Stimulated activated naive CD4-positive, alpha-beta T cell treated with Interleukin-2 at 50 U/mL for 16 hours (primary cell): ENCODE measurements at regions not wholly inside any gene's neighbourhood (a gene's known extent, or its start where the extent isn't known, plus 50 kb on each side); places are given as distances from the start of the nearest gene placed in this dataset.
"Not testable (repeated sequence)": the region's sequence is repeated elsewhere in the genome, so short reads cannot be mapped to it uniquely, and the experiment has no call there.

Experiments used
- DNase-seq: peaks from one replicate; lab custom pipeline; 2025; lab: John Stamatoyannopoulos, UW

DNA sequence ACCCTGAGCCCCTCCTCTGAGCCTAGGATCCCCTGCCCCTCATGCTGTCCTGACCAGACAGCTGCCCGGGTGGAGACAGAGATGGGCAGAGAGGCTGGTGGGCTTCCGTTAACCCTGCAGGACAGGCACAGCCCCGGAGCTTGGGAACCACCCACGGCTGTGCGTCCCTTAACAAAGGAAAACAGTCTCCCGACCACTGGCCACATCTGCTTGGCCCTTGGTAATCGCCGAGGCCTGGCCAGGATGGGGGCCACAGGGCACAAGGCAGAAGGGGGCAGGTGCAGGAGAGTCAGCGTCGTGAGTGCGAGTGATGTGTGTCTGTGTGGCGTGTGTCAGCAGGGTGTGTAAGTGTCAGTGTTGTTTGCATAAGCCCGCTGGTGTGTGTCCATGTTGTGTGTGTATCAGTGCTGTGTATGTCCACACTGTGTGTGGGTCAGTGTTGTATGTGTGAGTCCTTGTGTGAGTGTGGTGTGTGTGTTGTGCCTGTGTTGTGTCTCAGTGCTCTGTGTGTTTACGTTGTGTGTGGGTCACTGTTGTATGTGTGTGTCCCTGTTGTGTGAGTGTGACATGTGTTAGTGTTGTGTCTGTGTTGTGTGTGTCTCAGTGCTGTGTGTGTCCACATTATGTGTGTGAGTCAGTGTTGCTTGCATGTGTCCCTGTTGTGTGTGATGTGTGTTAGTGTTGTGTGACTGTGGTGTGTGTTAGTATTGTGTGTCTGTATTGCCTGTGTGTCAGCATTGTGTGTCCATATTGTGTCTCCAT lies 369.5 kb downstream of the BRD1 start:
- no peak for DNase-seq

DNA sequence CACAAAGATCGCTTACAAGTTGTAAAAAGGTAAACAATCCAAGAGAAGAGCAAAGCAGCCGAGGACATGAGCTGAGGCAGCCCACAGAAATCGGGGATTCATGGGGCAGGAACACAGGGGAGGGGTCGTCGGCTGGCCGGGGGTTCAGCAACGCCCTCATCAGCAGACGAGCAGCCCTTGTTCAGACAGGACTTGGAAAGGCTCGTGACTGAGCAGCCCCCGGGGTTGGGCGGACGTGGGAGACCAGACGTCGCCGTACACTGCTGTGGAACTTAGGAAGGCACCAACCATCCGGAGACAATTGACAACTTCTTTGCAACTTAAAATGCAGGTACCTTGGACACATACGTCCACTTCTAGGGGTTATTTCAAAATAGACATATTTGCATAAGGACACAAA lies 370.5 kb downstream of the BRD1 start:
- no peak for DNase-seq

DNA sequence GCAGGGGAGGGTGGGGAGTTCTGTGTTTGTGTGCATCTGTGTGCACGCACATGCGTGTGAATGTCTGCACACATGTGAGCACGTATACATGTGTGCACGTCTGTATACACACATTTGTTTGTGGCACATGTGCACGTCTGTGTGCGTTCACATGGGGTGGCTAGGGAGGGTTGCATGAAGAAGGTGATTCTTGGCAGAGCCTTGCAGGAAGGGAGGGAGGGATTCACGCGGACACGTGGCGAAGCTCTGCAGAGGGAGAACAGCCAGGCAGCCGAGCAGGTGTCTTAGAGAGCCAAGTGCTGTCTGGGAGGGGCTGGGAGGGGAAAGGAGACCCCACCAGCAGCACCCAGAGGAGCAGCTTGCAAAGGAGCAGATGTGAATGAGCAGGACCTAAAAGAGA lies 372.1 kb downstream of the BRD1 start:
- no peak for DNase-seq

DNA sequence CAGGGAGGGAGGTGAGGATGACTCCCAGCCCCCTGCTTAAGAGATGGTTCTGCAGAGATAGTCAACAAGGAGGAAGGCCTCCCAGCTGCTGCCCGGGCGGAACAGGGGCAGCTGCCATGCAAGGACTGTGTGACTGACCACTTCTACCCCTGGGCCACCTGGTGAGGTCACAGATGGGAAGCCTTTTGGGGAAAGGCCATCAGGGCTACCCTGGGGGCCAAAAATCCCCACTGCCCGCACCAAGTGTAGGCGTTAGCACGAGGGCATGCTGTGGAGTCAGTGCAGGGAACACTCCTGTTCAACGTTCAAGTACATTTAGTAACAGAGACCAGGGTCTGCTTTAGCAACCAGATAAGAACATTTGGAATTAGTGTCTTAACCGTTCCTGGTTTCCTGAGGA lies 372.9 kb downstream of the BRD1 start:
- no peak for DNase-seq

DNA sequence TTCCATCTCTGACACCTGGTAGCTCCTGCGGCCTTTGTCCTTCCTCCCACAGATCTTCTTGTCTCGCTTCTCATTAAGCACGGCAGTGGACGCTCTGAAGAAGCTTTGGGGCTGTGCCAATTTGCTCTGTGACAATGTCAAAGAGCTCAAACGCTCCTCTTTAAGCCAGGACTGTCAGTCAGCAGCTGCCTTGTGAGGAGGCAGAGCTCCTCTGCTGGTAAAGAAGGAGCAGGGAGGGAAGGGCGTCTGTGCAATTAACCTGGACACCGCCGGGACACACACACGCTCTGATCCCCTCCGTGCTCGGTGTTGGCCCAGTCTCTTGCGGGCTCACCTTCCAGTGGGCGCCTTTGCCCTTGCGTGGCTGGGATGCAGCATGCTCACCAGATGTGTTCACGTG lies 373.9 kb downstream of the BRD1 start:
- no peak for DNase-seq

DNA sequence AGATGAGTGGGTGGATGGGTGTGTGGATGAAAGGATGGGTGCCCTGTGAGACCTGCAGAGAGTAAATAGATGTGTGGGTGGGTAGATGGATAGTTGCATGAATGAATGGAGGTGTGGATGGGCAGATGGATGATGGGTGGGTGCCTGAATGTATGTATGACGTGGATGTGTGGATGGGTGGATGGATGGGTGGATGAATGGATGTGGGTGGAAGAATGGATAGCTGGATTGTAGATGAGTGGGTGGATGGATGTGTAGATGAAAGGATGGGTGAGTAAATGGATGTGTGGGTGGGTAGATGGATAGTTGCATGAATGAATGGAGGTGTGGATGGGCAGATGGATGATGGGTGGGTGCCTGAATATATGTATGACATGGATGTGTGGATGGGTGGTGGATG lies 374.7 kb downstream of the BRD1 start:
- not testable (repeated sequence) for DNase-seq

DNA sequence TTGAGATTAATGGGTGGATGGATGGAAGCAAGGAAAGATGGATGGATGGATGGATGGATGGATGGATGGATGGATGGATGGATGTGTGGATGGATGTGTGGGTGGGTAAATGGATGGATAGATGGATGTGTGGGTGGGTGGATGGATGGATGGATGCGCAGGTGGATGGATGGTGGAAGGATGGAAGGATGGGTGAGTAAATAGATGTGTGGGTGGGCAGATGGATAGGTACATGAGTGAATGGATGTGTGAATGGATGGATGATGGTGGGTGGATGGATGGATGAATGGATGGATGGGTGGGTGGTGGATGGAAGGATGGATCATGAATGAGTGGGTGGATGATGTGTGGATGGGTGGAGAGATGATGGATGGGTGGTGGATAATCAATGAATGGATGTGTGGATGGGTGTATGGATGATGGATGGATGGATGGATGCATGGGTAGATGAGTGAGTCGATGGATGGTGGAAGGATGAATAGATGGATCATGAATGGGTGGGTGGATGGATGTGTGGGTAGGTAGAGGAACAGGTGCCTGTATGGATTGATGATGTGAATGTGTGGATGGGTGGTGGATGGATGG lies 375.2 kb downstream of the BRD1 start:
- no peak for DNase-seq

DNA sequence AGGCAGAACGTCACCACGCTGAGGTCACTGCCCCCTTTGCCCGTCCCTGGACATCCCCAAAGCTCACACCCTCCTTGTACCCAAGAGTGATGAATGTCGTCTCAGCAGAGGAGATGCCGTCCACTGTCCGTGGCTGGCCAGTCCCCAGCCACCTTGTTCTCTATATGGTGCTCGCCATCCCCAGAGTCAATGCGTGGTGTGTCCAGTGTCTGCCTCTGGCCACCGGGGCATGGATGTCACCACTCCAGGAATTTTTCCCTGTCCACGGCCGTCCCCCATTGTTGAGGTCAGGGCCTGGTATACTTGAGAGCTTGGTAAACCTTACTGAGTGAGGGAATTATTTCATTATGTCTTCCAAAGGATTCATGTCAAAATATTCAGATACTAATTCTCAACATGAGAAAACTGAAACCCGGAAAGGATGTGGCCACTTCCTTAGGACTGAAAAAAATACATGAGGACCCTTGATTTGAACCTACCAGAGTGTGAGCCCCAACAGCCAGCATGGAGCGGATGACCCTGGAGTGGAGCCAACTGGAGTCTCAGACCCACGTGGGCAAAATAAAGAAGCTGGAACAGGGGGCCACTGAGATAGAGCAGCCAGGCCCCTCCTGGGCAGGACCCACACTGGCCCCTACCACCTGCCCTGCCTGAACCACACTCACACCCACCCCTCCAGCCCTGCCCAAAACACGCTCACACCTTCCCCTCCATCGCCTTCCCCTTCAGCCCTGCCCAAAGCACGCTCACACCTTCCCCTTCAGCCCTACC lies 376.4 kb downstream of the BRD1 start:
- DNase-seq: no peak

DNA sequence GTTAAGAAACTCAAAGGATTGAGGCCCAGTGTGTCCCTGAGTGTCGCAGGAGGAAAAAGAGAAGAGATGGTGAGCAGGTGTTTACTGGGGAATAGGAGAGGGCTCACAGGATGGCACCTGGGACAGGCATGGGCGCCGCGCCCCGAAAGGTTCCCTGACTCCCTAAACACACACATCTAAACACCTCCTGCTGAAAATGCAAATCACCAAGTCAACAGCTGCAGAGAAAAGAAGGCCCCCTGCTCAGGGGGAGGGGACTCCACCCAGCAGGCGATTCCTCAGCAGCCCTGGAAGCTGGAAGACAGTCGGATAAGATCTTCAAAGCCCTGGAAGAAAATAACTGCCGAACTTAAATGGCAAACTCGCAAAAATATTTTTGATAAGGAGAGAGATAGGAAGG lies 377.2 kb downstream of the BRD1 start:
- DNase-seq: no peak

DNA sequence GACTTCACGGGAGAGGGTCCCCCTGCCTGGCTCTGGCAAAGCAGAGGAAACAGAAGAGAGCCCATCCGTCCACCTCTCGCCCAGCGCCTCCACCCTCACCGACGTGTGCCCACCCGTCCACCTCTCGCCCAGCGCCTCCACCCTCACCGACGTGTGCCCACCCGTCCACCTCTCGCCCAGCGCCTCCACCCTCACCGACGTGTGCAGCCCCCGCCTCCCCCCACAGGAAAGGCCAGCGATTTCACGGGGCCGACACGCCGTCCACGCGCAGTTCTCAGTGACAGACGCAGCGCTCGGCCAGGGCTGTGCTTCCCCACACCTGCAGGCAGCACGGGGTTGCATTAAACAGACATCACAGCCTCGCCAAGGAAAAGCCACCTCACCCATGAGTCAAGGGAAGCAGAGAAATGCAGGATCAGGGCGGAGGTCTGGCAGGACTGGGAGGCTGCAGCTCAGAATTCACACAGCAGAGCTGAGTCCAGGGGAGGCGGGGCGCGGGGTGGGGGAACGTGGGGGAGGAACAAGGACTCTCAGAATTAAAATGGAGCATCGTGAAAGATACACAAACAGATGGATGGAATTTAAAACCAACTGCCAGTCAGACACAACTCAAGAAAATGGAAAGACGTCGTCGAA lies 377.7 kb downstream of the BRD1 start:
- DNase-seq: no peak

DNA sequence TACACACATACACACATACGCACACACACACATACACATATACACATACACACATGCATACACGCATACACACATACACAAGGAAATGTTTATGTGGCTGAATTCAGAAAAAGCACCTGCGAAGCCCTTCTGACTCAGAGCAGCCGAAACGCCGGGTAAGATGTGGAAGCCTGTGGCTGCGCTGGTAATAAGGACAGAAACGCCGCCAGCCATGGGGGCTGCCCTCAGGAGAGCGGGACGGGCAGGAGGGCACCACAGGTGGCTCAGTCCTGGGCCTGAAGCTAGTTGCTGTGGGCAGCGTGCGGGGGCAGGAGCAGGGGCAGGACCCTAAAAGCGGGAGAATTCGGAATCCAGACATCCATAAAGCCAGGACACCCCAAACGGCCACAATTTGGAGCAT lies 378.3 kb downstream of the BRD1 start:
- no peak for DNase-seq

DNA sequence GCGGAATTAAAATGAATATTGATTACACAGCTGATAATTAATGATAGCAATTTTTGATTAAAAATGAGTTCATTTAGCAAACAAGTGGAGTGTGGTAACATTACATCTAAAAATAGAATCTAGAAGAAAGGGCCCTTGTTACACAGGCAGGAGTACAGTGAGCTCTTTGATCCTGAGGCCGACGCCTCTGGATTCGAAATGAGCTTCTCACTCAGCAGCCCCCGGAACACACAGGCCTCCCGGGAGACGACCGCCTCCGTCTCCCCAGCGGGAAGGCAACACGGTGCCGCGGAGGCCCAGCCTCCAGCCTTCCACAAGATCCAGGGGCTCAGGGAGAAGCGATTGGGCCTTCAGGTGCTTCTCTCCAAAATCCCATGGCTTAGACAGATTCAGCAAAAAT lies 379.1 kb downstream of the BRD1 start:
- DNase-seq: no peak

DNA sequence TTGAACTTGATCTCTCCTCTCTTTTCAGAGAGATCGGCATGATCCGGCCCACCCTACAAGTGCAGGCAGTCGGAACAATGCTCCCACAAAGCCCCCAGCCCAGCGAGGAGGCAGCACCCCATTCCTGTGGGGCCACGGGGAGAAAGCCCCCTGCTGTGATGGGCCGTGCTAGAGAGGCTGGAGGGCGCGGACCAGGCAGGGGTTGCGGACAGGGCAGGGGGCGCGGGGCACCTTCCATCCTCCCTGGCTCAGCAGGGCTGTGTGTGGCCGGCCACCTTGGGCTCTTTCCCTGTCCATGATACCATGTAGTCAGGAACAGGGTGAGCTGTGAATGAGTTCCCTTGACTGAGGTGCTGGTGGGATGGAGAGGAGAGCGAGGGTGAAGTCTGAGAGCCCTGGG lies 379.8 kb downstream of the BRD1 start:
- DNase-seq: no peak

DNA sequence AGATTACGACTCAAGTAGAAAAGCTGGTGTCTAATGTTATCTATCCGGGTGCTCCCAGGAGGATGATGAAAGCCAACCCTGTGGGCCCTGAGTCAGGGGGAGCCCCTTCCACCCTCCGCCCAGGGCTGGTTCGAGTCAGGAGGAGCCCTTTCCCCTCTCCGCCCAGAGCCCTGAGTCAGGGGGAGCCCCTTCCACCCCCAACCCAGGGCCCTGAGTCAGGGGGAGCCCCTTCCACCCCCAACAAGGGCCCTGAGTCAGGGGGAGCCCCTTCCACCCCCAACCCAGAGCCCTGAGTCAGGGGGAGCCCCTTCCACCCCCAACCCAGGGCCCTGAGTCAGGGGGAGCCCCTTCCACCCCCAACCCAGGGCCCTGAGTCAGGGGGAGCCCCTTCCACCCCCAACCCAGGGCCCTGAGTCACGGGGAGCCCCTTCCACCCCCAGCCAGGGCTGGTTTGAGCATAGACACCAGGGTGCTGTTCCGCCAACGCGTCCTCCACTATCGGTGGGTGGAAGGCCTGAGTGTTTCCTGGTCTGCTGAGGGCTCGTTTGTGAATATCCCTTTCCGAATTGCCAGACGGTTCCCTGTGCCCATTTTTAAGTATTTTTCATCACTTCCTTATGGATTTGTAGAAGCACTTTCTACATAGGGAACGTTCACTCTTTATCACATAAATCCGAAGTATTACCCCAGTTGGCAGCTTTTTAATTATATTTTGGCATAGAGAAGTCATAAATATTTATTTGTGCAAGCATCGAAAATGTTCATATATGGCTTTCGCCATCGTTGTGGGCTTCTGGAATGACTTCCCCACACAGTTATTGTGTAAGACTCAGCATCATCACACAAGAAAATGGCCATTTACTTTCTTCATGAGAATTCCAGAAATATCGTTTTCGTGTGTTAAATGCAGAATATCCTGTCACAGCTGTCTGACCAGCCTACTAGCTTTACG lies 380.6 kb downstream of the BRD1 start:
- DNase-seq: no peak

DNA sequence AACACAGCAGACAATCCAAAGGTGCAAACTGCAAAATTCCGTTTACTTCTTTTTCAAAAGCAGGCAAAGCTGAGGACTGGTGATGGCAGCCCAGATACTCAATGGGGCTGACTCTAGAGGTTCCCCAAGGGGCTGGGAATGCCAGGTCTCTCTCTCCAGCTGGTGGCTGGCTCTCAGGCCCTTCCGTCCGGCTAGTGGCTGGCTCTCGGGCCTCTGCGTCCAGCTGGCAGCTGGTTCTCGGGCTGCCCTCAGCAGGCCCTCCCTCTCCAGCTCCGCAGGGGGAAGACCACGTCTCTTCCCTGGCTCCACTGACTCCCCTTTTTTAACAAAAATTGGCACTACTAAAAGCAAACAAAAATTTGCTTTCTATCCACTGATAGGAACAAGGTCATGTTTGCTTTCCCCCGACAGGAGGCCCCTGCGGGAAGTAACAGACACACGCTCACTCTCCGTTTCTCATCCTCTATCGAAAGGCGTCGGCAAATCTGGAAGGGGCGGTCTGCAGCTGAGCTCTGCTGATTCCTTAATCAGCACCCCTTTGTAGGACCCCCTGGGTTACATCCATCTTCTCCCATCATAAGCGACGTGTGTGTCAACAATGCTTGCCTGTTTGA lies 381.4 kb downstream of the BRD1 start:
- no peak for DNase-seq

DNA sequence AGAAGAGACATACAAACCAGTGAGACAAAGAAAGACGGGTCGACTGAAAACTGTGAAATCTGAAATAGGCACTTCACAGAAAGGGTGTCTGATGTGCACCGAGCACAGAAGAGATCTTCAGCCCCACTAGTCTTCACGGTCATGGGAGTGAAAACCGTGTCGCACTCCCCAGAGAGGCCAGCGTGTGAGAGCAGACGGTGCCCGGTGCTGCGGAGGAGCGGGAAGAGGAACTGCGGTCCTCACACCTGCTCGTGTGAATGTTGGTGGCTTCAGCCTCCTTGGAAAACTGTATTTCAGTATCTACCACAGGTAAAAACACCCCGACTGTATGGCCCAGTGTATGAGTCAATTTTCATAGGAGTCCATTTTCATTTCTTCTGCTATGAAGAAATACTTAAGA lies 382.9 kb downstream of the BRD1 start:
- DNase-seq: no peak

DNA sequence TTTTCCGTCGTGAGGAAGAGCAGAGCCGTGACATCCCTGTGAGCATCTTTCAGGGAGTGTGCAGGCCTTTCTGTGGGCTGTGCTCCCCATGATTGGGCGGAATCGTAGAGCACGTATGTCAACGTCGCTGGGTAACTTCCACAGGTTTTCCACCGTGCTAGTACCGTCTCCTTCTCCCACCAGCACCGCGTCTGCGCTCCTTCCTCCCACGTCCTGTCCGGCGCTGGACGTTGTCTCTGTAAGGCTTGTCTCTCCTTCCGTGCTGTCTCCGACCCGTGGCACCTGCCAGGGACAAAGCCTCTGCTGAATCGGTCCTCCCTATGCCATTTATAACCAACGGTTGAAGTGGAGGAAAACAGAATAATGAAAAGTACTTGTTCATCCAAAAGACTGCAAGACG lies 386.7 kb downstream of the BRD1 start:
- DNase-seq: no peak

DNA sequence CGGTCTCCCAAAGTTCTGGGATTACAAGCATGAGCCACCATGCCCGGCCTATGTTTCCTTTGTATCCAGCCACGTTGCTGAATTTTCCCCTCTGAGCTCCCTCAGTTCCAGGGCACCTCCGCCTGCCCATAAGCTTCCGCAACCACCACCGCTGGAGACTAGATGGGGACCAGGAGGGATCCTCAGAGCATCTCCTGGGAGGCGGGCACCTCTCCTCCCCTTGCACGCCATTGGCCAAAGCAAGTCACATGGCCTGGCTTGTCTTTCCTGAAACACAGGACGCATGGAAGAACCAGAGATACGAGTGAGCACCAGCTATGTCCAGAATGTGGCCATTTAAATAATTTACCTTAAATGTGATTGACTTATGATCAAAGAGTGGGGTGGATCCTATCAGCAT lies 388.3 kb downstream of the BRD1 start:
- no peak for DNase-seq

DNA sequence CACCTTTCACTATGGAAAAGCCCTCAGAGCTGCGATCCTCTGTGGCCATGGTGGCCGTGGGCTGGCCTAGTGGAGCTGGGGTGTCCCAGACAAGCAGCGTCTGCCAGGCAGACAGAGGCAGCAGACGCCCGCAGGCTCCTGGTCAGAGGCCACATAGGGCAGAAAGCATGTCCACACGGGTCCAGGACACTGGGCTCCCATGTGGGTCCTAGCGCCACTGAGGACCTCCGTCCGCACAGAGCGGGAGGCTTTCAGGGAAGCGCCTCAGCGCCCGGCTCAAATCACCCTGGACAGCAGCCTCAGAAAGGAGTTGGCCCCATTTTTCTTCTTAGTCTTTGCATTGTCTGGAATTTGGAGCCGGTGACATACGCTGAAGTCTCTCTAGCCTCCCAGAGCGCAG lies 389.7 kb downstream of the BRD1 start:
- DNase-seq: no peak

DNA sequence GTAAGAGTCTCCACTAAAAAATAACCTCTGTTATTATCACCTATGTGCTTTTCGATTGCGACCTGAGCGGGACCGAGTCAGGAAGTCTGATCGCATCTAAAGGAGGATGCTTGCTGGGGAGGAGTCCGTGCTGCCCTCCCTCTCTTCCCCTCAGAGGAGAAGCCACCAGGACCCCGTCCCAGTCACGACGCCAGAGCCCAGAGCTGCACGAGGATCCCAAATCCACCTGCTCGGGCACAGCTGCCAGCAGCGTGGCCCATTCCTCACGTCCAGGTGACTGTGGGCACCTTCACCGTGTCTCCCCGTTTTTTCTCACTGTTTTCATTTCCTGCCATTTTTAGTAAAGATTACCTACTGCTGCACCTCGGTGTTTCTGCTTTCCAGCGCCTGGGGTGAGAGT lies 390.3 kb downstream of the BRD1 start:
- no peak for DNase-seq

DNA sequence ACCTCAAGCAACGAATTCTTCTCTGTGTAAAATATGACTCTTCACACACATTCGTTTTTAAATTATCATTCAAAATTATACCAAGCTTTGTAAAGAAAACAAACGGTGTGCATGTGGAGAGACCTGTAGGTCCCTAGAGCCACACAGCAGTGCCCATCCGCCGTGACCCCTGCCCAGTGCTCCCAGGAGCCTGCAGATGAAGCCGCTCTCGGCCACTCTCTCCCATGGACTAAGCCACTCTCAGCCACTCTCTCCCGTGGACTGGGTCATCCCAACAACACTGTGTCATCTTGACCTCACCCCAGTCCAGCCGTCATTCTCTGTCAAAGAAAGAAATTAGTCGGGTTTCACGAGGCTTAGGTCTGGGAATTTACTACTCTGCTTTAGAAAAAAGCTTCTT lies 391.6 kb downstream of the BRD1 start:
- DNase-seq: no peak
